ENCODE measurements at regions not wholly inside any gene's neighbourhood (a gene's known extent, or its start where the extent isn't known, plus 50 kb on each side); places are given as distances from the start of the nearest gene placed in this dataset.

DNA sequence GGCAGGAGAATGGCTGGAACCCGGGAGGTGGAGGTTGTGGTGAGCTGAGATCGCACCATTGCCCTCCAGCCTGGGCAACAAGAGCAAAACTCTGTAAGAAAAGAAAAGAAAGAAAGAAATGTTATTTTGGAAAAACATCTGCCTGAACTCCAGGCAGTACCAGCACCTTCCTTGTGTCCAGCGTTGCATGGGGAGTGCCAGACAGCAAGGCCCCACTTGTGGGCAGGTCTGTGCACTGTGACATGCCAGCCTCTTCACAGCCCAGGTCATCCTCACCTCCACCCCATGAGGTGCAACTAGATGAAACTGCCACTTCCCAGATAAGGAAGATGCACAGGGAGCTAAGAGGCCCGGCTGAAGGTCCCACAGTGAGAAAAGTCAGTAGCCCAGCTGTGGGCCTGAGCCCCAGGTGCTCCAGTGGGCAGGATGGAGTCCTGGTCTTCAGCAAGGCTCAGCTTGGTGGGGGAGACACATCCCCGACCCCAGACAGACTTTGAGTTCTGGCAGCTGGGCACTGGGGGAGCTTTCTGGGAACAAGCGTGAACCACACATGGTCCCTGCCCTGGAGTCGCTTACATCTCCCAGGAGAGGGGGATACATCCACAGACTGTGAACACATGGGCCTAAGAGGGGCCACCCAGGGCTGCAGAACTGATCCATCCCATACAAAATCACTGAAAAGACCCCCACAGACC lies 146.9 kb upstream of the IER5L start:
- no peak for TF ChIP-seq POLR2A (IDR thresholded peaks at IDR 0.05)
- TF ChIP-seq, protein P1, sequence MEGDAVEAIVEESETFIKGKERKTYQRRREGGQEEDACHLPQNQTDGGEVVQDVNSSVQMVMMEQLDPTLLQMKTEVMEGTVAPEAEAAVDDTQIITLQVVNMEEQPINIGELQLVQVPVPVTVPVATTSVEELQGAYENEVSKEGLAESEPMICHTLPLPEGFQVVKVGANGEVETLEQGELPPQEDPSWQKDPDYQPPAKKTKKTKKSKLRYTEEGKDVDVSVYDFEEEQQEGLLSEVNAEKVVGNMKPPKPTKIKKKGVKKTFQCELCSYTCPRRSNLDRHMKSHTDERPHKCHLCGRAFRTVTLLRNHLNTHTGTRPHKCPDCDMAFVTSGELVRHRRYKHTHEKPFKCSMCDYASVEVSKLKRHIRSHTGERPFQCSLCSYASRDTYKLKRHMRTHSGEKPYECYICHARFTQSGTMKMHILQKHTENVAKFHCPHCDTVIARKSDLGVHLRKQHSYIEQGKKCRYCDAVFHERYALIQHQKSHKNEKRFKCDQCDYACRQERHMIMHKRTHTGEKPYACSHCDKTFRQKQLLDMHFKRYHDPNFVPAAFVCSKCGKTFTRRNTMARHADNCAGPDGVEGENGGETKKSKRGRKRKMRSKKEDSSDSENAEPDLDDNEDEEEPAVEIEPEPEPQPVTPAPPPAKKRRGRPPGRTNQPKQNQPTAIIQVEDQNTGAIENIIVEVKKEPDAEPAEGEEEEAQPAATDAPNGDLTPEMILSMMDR (IDR thresholded peaks at IDR 0.05 in 4 of 5, conservative IDR thresholded peaks at IDR 0.05 in 1 of 5) = no peak
